GM12891 (cell line): ENCODE measurements at regions not wholly inside any gene's neighbourhood (a gene's known extent, or its start where the extent isn't known, plus 50 kb on each side); places are given as distances from the start of the nearest gene placed in this dataset.

Experiments
- PAX5 ChIP-seq: IDR thresholded peaks from 2 replicates; pipeline ENCODE4 v1.6.1; 2011; ENCODE audit warnings: low read length, moderate library complexity, mild to moderate bottlenecking; ENCODE audit not compliant: insufficient read depth, severe bottlenecking
- POLR2A ChIP-seq: IDR thresholded peaks from 2 replicates; pipeline ENCODE4 v1.6.1; 2011; ENCODE audit warnings: low read depth, low read length, control low read depth
- POLR2AphosphoS5 ChIP-seq: IDR thresholded peaks from 2 replicates; pipeline ENCODE4 v1.6.1; 2011; ENCODE audit warnings: low read depth, low read length, control low read depth
- POU2F2 ChIP-seq: IDR thresholded peaks from 2 replicates; pipeline ENCODE4 v1.6.1; 2011; ENCODE audit warnings: low read depth, mild to moderate bottlenecking, control low read depth, low read length, moderate library complexity
- SPI1 ChIP-seq: IDR thresholded peaks from 2 replicates; pipeline ENCODE4 v1.6.1; 2011; ENCODE audit warnings: low read depth, low read length, control low read depth
- TAF1 ChIP-seq: IDR thresholded peaks from 2 replicates; pipeline ENCODE4 v1.6.1; 2011; ENCODE audit warnings: low read depth, low read length, control low read depth

GRCh38 chr9:89903141-89903475, 298.3 kb downstream of the GADD45G start:
- TF ChIP-seq POLR2AphosphoS5 (no peak), POLR2A (no peak), SPI1 (no peak), TAF1 (no peak), POU2F2 (no peak), PAX5 (no peak)
